Duodenal mucosa (tissue), 2 donors: ENCODE measurements at regions not wholly inside any gene's neighbourhood (a gene's known extent, or its start where the extent isn't known, plus 50 kb on each side); places are given as distances from the start of the nearest gene placed in this dataset.
"Not testable (repeated sequence)": the region's sequence is repeated elsewhere in the genome, so short reads cannot be mapped to it uniquely, and the experiment has no call there.

Source experiments
- H3K27ac ChIP-seq: one replicate; pipeline ENCODE4 v1.7.0; 2013; ENCODE audit warnings: low read depth, low read length
- H3K27me3 ChIP-seq, 2 donors: one replicate each; pipeline ENCODE4 v1.7.0; 2013; ENCODE audit warnings: low read length in 2 of 2, control low read depth in 1 of 2; ENCODE audit not compliant: insufficient read depth in 2 of 2, control insufficient read depth in 1 of 2
- H3K36me3 ChIP-seq, 2 donors: one replicate each; pipeline ENCODE4 v1.7.0; 2013; ENCODE audit warnings: low read length in 2 of 2, control low read depth in 1 of 2; ENCODE audit not compliant: insufficient read depth in 2 of 2, control insufficient read depth in 1 of 2
- H3K4me1 ChIP-seq, 2 donors: one replicate each; pipeline ENCODE4 v1.7.0; 2013; ENCODE audit warnings: low read length in 2 of 2, control low read depth in 1 of 2; ENCODE audit not compliant: insufficient read depth in 2 of 2, control insufficient read depth in 1 of 2
- H3K4me3 ChIP-seq, 2 donors: one replicate each; pipeline ENCODE4 v1.7.0; 2013; ENCODE audit warnings: low read length in 2 of 2, low read depth in 1 of 2
- H3K9ac ChIP-seq, 2 donors: one replicate each; pipeline ENCODE4 v1.7.0; 2013; ENCODE audit warnings: low read length in 2 of 2, low read depth in 1 of 2
- H3K9me3 ChIP-seq, 2 donors: one replicate each; pipeline ENCODE4 v1.7.0; 2013; ENCODE audit warnings: low read length in 2 of 2, control low read depth in 1 of 2; ENCODE audit not compliant: control insufficient read depth in 1 of 2

DNA sequence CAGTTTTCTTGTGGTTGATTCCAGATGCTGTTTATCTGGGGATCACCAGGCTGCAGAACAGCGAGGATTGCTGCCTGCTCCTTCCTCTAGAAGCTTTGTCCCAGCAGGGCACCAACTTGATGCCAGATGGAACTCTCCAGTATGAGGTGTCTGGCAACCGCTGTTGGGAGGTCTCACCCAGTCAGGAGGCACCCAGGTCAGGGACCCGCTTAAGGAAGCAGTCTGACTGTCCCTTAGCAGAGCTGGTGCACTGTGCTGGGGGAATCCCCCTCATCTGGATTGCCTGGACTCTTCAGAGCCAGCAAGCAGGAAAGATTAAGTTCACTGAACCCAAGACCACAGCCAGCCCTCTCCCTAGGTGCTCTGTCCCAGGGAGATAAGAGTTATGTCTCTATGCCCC is 1165.2 kb downstream of the FSCB start:
- Histone ChIP-seq H3K36me3 (no peaks in the 10 kb centered on the region), H3K27me3 (no peaks in the 10 kb centered on the region), H3K9ac (no peak overlapping the region), H3K9me3 (peaks cover 5% of the 10 kb centered on the region in 2 donors), H3K27ac (no peak overlapping the region), H3K4me3 (no peak overlapping the region), H3K4me1 (no peaks in the 10 kb centered on the region)

DNA sequence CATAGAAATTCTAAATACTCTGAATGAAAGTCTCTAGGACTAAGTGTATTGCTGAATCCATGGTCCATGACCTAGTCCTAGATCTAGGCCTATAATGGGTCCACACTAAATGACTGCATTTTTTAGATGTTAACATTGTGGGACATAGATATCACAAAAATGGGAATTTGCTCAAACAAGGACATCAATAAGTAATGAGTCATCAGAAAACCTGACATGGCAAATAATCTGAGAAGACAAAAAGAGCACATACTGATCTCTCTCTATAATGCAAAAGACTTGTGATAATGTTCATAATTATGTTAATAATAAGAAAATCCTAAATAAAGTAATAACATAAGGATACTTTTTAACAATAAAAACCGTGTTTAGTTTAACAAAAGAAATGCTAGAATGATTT is 1168.4 kb downstream of the FSCB start:
- H3K4me1 ChIP-seq = no peaks in the 10 kb centered on the region
- H3K27me3 ChIP-seq = no peaks in the 10 kb centered on the region
- peaks cover 7 to 10% of the 10 kb centered on the region in 2 donors for H3K9me3 ChIP-seq
- H3K9ac ChIP-seq = no peak overlapping the region
- H3K36me3 ChIP-seq = no peaks in the 10 kb centered on the region
- H3K27ac ChIP-seq = no peak overlapping the region
- H3K4me3 ChIP-seq = no peak overlapping the region

DNA sequence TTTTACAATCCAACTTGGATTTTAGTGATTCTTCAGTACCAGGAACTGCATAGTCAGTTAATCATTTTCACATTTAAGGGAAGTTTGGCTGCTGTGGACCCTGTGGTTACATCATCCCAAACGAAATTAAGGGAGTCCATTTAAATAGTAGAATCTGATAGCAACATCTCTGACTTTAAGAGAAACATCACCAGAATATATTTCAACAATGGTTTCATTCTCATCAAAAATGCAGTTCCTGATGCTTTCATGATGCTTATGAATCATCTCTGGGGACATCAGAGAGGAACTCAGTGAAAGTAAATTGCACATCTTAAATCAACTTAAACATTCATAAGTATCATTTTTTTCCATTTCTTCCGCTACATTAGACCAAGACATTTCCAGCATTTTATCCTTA is 1170.7 kb downstream of the FSCB start:
- H3K4me1 ChIP-seq = no peaks in the 10 kb centered on the region
- H3K27ac ChIP-seq = no peak overlapping the region
- no peak overlapping the region for H3K4me3 ChIP-seq
- no peaks in the 10 kb centered on the region for H3K36me3 ChIP-seq
- no peaks in the 10 kb centered on the region for H3K27me3 ChIP-seq
- no peak overlapping the region for H3K9ac ChIP-seq
- H3K9me3 ChIP-seq = peaks cover 5% of the 10 kb centered on the region in 2 donors

DNA sequence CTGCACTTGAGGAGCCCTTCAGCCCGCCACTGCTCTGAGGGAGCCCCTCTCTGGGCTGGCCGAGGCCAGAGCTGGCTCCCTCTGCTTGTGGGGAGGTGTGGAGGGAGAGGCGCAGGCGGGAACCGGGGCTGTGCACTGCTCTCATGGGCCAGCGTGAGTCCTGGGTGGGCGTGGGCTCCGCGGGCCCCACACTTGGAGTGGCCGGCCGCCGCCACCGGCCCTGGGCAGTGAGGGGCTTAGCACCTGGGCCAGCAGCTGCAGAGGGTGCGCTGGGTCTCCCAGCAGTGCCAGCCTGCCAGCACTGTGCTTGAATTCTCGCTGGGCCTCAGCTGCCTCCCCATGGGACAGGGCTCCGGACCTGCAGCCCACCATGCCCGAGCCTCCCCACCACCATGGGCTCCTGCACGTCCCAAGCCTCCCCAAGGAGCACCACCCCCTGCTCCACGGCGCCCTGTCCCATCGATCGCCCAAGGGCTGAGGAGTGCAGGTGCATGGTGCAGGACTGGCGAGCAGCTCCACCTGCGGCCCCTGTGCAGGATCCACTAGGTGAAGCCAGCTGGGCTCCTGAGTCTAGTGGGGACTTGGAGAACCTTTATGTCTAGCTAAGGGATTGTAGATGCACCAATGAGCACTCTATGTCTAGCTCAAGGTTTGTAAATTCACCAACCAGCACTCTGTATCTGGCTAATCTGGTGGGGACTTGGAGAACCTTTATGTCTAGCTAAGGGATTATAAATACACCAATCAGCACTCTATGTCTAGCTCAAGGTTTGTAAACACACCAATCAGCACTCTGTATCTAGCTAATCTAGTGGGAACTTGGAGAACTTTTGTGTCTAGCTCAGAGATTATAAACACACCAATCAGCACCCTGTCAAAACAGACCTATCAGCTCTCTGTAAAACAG is 1180.3 kb downstream of the FSCB start:
- H3K9ac ChIP-seq, H3K27me3 ChIP-seq, H3K36me3 ChIP-seq, H3K27ac ChIP-seq, H3K4me1 ChIP-seq, H3K4me3 ChIP-seq: not testable (repeated sequence)
- H3K9me3 ChIP-seq = peaks cover 16% of the 10 kb centered on the region in 2 donors

DNA sequence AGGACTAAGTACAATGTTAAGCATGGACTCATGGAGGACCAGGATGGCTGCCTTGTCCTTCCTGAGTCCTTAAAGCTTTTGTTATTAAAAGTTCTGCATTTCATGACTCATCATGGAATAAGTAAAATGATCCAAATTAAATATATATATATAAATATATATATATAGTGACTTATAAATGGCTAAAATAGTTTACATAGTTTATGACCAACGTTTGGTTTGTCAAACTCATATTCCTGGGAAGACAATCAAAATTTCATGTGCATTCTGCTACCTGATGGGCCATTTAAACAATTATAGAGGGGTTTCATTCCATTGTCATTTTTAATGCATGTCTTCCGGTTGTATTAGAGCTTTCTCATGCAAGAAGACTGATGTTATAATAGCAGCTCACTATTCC is 1190.7 kb downstream of the FSCB start:
- Histone ChIP-seq H3K9ac (no peak overlapping the region), H3K27ac (no peak overlapping the region), H3K4me3 (no peak overlapping the region), H3K9me3 (peaks cover 2 to 10% of the 10 kb centered on the region in 2 donors), H3K27me3 (no peaks in the 10 kb centered on the region), H3K36me3 (no peaks in the 10 kb centered on the region), H3K4me1 (no peaks in the 10 kb centered on the region)

DNA sequence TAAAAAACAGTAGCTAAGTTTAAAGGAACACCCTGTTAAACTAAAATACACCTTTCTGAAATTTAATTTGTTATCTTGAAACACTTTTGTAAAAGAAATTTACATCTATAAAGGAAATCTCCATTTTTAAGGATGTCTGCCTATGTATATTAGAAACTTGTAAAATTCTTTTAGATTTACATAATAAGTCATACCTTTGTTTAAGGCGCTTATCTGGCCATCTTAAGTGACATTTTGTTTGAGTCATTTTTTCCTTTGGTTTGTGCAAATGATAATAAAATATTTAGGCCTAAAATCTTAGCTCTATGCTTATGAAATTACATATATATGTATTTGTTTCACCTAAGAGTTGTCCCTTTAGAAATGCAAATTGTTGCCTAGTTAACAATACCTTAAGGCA is 1193.4 kb downstream of the FSCB start:
- H3K9ac ChIP-seq = no peak overlapping the region
- H3K36me3 ChIP-seq = no peaks in the 10 kb centered on the region
- H3K27me3 ChIP-seq = no peaks in the 10 kb centered on the region
- H3K27ac ChIP-seq = no peak overlapping the region
- H3K4me1 ChIP-seq = no peaks in the 10 kb centered on the region
- H3K9me3 ChIP-seq = peaks cover 2 to 10% of the 10 kb centered on the region in 2 donors
- no peak overlapping the region for H3K4me3 ChIP-seq

DNA sequence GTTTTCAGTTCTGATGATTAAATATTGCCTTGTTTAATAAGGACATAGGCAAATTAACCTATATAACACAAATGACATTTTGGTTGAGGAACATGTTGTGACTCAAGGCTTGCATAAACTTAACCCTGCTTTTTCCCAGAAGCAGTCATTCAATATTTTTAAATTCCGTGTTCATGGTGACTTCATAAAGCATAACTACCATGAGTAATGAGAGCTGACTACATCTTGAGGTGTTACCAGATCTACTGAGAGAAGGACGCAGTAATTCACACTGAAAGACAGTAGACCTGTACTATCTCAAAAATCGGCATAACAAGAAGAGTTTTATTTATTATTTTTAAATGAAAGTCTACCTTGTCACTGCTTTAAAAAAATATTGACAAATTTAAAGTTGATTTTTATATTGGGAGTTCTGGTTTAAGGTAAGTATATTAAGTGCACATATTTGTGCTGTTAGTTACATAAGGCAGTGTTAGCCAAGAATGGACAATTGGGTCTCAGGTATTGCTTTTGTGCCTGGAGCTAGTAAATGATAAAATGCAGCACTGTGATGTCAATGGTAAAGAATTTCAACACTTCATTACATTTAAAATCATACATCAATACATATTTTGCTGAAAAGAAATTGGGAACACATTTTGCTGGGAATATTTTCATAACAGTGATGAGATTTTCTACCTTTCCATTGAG is 1198.5 kb downstream of the FSCB start:
- H3K27me3 ChIP-seq = no peaks in the 10 kb centered on the region
- H3K4me1 ChIP-seq = no peaks in the 10 kb centered on the region
- no peak overlapping the region for H3K9ac ChIP-seq
- no peak overlapping the region for H3K4me3 ChIP-seq
- H3K27ac ChIP-seq = no peak overlapping the region
- H3K9me3 ChIP-seq = peaks cover 4% of the 10 kb centered on the region in 2 donors
- no peaks in the 10 kb centered on the region for H3K36me3 ChIP-seq

DNA sequence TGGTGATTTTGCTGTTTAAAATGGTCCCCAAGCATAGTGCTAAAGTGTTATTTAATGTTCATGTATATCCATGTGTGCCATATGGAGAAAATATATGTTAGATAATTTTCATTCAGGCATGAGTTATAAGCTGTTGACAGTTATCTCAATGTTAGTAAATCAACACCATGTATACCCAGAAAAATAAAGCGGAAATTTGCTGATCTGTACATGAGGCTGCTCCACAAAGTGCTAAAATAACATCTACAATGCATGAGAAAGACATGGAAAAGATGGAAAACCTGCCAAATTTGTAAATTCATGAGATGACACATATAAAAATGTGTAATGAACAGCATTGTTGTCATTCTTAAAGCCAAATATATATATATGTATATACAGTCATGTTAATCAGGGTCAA is 1199.2 kb downstream of the FSCB start:
- no peaks in the 10 kb centered on the region for H3K36me3 ChIP-seq
- peaks cover 4% of the 10 kb centered on the region in 2 donors for H3K9me3 ChIP-seq
- H3K4me1 ChIP-seq = no peaks in the 10 kb centered on the region
- H3K4me3 ChIP-seq = no peak overlapping the region
- no peaks in the 10 kb centered on the region for H3K27me3 ChIP-seq
- no peak overlapping the region for H3K9ac ChIP-seq
- H3K27ac ChIP-seq = no peak overlapping the region

DNA sequence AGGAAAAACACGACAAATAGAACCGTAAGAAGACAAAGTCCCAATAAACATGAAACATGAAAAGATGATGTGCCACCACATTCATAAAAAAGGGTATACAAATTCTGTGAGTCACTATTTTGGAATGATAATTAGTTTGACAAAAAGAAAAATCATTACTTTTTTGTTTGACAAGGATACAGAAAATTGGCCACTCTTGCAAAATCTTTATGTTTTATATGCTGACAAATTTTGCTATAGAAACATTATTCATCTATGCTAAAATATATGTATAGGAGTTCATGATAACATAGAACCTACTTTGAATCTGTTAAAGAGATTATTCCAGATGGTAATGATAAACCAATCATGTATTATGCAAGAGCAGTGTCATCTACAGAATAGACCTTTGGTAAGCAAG is 1201.0 kb downstream of the FSCB start:
- Histone ChIP-seq H3K4me1 (no peaks in the 10 kb centered on the region), H3K9me3 (peaks cover 0 to 2% of the 10 kb centered on the region in 2 donors), H3K9ac (no peak overlapping the region), H3K27ac (no peak overlapping the region), H3K27me3 (no peaks in the 10 kb centered on the region), H3K36me3 (no peaks in the 10 kb centered on the region), H3K4me3 (no peak overlapping the region)

DNA sequence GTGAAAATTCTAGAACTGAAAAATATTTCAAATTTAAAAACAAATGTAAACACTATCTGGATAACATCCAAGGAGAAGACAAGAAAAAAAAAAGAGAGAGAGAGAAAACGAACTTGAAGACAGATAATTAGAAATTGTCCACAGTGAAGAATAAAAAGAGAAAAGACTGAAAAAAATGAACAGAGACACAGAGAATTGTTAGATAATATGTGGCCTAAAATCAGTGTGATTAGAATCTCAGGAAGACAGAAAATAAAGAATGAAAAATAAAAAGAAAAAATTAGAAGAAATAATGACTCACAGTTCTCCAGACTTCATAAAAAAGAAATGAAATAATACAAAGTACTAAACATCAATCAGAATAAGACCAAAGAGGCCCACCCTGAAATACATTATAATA is 1209.3 kb downstream of the FSCB start:
- Histone ChIP-seq H3K27ac (no peak overlapping the region), H3K9ac (no peak overlapping the region), H3K9me3 (peaks cover 2 to 4% of the 10 kb centered on the region in 2 donors), H3K36me3 (no peaks in the 10 kb centered on the region), H3K27me3 (no peaks in the 10 kb centered on the region), H3K4me1 (no peaks in the 10 kb centered on the region), H3K4me3 (no peak overlapping the region)
